HUES64 (cell line): ENCODE measurements at regions not wholly inside any gene's neighbourhood (a gene's known extent, or its start where the extent isn't known, plus 50 kb on each side); places are given as distances from the start of the nearest gene placed in this dataset.

ENCODE experiments used
- H3K27ac ChIP-seq: 2 replicates; pipeline ENCODE4 v1.7.0; 2013; ENCODE audit warnings: low read depth, low read length, inconsistent platforms
- H3K27me3 ChIP-seq: 2 replicates; pipeline ENCODE4 v1.6.1; 2013; ENCODE audit warnings: mild to moderate bottlenecking, low read length; ENCODE audit not compliant: insufficient read depth
- H3K36me3 ChIP-seq: 2 replicates; pipeline ENCODE4 v1.6.1; 2013; ENCODE audit warnings: mild to moderate bottlenecking, low read length; ENCODE audit not compliant: insufficient read depth
- H3K4me1 ChIP-seq: 2 replicates; pipeline ENCODE4 v1.6.1; 2013; ENCODE audit warnings: mild to moderate bottlenecking, low read length, moderate library complexity; ENCODE audit not compliant: insufficient read depth
- H3K4me3 ChIP-seq: 2 replicates; pipeline ENCODE4 v1.5.1; 2013; ENCODE audit warnings: mild to moderate bottlenecking, low read length, moderate library complexity
- H3K9ac ChIP-seq: 2 replicates; pipeline ENCODE4 v1.6.1; 2013; ENCODE audit warnings: mild to moderate bottlenecking, low read depth, low read length
- H3K9me3 ChIP-seq: 2 replicates; pipeline ENCODE4 v1.6.1; 2013; ENCODE audit warnings: low read depth, low read length; ENCODE audit not compliant: insufficient read depth
- WGBS: fragments of 150-250, 120-280 bp; methylation state at CpG from one replicate; pipeline ENCODE4 v1.1.7; 2013; ENCODE audit warnings: missing lambda C conversion rate; 5-methylcytosine and 5-hydroxymethylcytosine counted together

GRCh38 chr2:204325468-204325867 is 219.8 kb upstream of the PARD3B start:
- 9% methylated on average over 5 of the region's 7 CpGs for WGBS
- H3K9ac ChIP-seq: no peak overlapping the region
- H3K4me3 ChIP-seq: no peak overlapping the region
- no peak overlapping the region for H3K27ac ChIP-seq
- 0 out of 2 replicates have a peak, but pooled peaks cover 8% of the 10 kb centered on the region for H3K4me1 ChIP-seq
- H3K27me3 ChIP-seq: no peaks in the 10 kb centered on the region
- H3K36me3 ChIP-seq: no peaks in the 10 kb centered on the region
- H3K9me3 ChIP-seq: no peaks in the 10 kb centered on the region

- Histone ChIP-seq H3K9ac (no peak overlapping the region), H3K4me1 (0 out of 2 replicates have a peak, but pooled peaks cover 8% of the 10 kb centered on the region), H3K27ac (no peak overlapping the region), H3K36me3 (no peaks in the 10 kb centered on the region), H3K4me3 (no peak overlapping the region), H3K27me3 (no peaks in the 10 kb centered on the region), H3K9me3 (no peaks in the 10 kb centered on the region)
- 97% methylated on average over 7 of the region's 7 CpGs for WGBS
Measured at GRCh38 chr2:204328373-204328772, 216.9 kb upstream of the PARD3B start.

- Histone ChIP-seq H3K4me1 (0 out of 2 replicates have a peak, but pooled peaks cover 8% of the 10 kb centered on the region), H3K36me3 (no peaks in the 10 kb centered on the region), H3K27me3 (no peaks in the 10 kb centered on the region), H3K27ac (no peak overlapping the region), H3K4me3 (no peak overlapping the region), H3K9ac (no peak overlapping the region), H3K9me3 (no peaks in the 10 kb centered on the region)
- 91% methylated on average over 6 of the region's 6 CpGs for whole genome bisulfite sequencing
Measured at GRCh38 chr2:204329016-204329415, 216.3 kb upstream of the PARD3B start.

- H3K36me3 ChIP-seq: no peaks in the 10 kb centered on the region
- H3K27ac ChIP-seq: no peak overlapping the region
- no peaks in the 10 kb centered on the region for H3K27me3 ChIP-seq
- no peak overlapping the region for H3K4me3 ChIP-seq
- H3K9me3 ChIP-seq: no peaks in the 10 kb centered on the region
- H3K9ac ChIP-seq: no peak overlapping the region
- H3K4me1 ChIP-seq: 0 out of 2 replicates have a peak, but pooled peaks cover 8% of the 10 kb centered on the region
- WGBS: 96% methylated on average over 4 of the region's 4 CpGs
Measured at GRCh38 chr2:204329532-204329931, 215.7 kb upstream of the PARD3B start.

DNA sequence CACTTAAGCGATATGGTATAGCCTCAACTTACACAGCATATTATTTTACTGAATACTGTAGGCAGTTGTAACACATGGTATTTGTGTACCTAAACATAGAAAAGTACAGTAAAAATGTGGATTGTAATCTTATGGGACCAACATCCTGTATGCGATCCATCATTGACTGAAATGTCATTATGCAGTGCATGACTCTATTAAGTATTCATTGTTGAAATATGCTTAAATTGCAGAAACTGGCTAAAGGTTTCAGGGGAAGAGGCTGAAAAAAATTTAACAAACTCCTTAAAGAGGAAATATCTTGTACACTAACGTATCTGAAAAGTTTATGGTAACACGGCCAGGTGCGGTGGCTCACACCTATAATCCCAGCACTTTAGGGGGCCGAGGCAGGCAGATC is 214.1 kb upstream of the PARD3B start:
- Histone ChIP-seq H3K27ac (no peak overlapping the region), H3K4me3 (no peak overlapping the region), H3K9me3 (no peaks in the 10 kb centered on the region), H3K9ac (no peak overlapping the region), H3K4me1 (no peaks in the 10 kb centered on the region), H3K27me3 (no peaks in the 10 kb centered on the region), H3K36me3 (no peaks in the 10 kb centered on the region)
- WGBS: over 99% methylated on average over 6 of the region's 6 CpGs

- WGBS: no CpG with 5 or more reads among the region's 2 CpGs
- H3K27ac ChIP-seq: no peak overlapping the region
- H3K4me3 ChIP-seq: no peak overlapping the region
- H3K27me3 ChIP-seq: no peaks in the 10 kb centered on the region
- no peaks in the 10 kb centered on the region for H3K36me3 ChIP-seq
- H3K4me1 ChIP-seq: no peaks in the 10 kb centered on the region
- H3K9me3 ChIP-seq: no peaks in the 10 kb centered on the region
- no peak overlapping the region for H3K9ac ChIP-seq
Measured at GRCh38 chr2:204331988-204332387, 213.3 kb upstream of the PARD3B start.

DNA sequence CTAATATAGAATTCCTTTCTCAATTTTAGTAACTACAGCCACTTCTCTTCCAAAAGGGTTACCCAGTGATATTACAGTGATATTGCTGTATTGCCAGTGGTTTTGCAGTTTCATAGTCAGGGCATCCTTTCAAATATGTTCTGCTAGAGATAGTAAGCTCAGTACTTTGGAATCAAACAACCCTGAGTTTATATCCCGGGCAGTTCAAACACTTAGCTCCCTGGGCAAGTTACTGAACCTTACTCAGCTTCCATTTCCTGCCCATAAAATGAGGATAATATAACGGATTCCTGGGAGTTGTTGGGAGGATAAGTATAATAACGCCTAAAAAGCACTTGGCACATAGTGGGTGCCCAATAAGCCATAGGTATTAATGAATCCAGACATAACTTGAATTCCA is 212.6 kb upstream of the PARD3B start:
- 93% methylated on average over 3 of the region's 3 CpGs for WGBS
- no peaks in the 10 kb centered on the region for H3K9me3 ChIP-seq
- H3K4me1 ChIP-seq: no peaks in the 10 kb centered on the region
- no peak overlapping the region for H3K4me3 ChIP-seq
- no peaks in the 10 kb centered on the region for H3K27me3 ChIP-seq
- no peak overlapping the region for H3K27ac ChIP-seq
- H3K9ac ChIP-seq: no peak overlapping the region
- no peaks in the 10 kb centered on the region for H3K36me3 ChIP-seq

DNA sequence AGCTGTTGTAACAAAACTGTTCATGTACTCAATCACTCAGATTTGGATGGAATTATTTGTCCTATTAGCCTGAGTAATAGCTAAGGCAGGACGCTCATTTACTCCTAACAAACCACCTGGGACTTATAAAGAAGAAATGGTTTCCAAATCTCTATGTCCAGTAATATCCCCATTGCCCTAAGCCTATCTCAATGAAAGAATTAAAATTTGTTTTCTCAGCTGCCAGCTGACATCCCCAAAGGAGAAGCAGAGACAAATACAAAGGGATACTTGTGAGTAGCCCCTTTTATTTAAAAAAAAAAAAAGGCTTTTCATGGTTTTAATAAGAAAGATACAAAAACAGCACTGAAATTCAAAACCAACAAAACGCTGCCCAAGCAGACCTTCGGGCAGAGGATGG is 211.4 kb upstream of the PARD3B start:
- H3K36me3 ChIP-seq: no peaks in the 10 kb centered on the region
- no peak overlapping the region for H3K9ac ChIP-seq
- H3K9me3 ChIP-seq: no peaks in the 10 kb centered on the region
- no peak overlapping the region for H3K4me3 ChIP-seq
- no peak overlapping the region for H3K27ac ChIP-seq
- WGBS: 100% methylated on average over 3 of the region's 3 CpGs
- H3K27me3 ChIP-seq: no peaks in the 10 kb centered on the region
- H3K4me1 ChIP-seq: peaks cover 5% of the 10 kb centered on the region; the same call in 1 of the 2 replicates

DNA sequence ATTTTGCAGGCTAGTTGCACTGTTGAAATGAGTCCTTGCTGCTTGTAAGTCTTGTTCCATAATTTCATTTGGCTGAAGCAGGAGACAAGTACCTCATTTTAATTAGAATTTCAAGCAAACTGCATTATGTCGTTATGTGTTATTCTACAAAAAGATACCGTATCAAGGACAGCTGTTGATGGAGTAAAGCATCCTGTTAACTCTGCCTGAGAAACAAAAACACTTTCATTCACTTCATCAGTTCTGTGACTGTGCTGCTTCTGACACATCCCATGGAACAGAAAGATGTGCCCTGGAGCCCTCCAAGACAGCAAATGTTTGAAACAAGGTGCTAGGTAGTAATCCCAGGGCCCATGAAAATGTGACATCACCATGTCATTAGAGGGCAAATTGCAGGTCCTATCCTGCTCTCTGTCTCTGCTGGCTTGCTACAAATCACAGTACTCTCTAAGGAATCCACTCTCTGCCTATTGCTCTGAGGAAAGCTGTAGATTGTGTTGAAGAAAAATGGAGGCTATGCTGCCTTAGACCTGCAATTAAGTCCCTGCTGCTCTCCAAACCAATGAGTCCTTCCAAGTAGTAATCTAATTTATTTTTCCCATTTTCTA is 209.7 kb upstream of the PARD3B start:
- Histone ChIP-seq H3K27me3 (no peaks in the 10 kb centered on the region), H3K9ac (no peak overlapping the region), H3K4me3 (no peak overlapping the region), H3K36me3 (no peaks in the 10 kb centered on the region), H3K9me3 (no peaks in the 10 kb centered on the region), H3K27ac (no peak overlapping the region), H3K4me1 (peaks cover 15% of the 10 kb centered on the region)
- WGBS: 96% methylated on average over 2 of the region's 2 CpGs

GRCh38 chr2:204336153-204336744 is 209.0 kb upstream of the PARD3B start:
- Histone ChIP-seq H3K27ac (no peak overlapping the region), H3K4me3 (no peak overlapping the region), H3K9me3 (no peaks in the 10 kb centered on the region), H3K36me3 (no peaks in the 10 kb centered on the region), H3K4me1 (peaks cover 15% of the 10 kb centered on the region), H3K27me3 (no peaks in the 10 kb centered on the region), H3K9ac (no peak overlapping the region)
- 100% methylated on average over 2 of the region's 3 CpGs for WGBS

DNA sequence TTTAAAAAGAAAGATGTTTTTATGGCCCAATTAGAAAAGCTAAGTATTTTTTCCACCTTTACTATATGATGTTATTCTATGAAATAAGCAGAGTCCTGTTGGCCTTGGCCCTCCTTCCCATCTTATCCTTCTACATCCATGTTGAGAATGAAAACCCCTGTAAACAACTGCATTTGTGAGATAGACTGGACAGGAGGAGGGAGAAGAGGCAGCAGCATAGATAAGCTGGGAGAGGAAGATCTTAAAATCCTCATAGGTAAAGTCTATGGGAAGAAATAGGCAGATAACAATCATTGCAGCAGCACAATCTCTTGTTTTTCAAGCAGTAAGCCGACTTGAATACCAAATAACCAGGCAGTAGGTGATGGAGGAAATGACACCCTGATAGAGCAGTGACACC is 207.6 kb upstream of the PARD3B start:
- Histone ChIP-seq H3K9ac (no peak overlapping the region), H3K4me3 (no peak overlapping the region)
- 100% methylated on average over 1 of the region's 1 CpG for WGBS

More for the DNA sequence above, 207.6 kb upstream of the PARD3B start:
- H3K4me1 ChIP-seq: peaks cover 15% of the 10 kb centered on the region
- H3K27ac ChIP-seq: no peak overlapping the region
- no peaks in the 10 kb centered on the region for H3K27me3 ChIP-seq
- no peaks in the 10 kb centered on the region for H3K9me3 ChIP-seq
- H3K36me3 ChIP-seq: no peaks in the 10 kb centered on the region
